SK-N-SH treated with all-trans-retinoic acid at 6 μM for 48 hours (cell line): ENCODE measurements at regions not wholly inside any gene's neighbourhood (a gene's known extent, or its start where the extent isn't known, plus 50 kb on each side); places are given as distances from the start of the nearest gene placed in this dataset.

ENCODE experiments used
- ARNTL ChIP-seq: fragments of 450-650 bp; formaldehyde crosslinking; IDR thresholded peaks from 2 replicates; pipeline ENCODE4 v1.5.0; 2020; ENCODE audit warnings: low read depth, mild to moderate bottlenecking, moderate library complexity, borderline replicate concordance
- BACH2 ChIP-seq: fragments of 250-450 bp; sonication (Bioruptor Pico); IDR thresholded peaks from 2 replicates; pipeline ENCODE4 v1.9.0; 2021; ENCODE audit warnings: mild to moderate bottlenecking, borderline replicate concordance
- OSR1 ChIP-seq: fragments of 250-450 bp; sonication (Bioruptor Pico); IDR thresholded peaks from 2 replicates; pipeline ENCODE4 v1.8.0; 2022; ENCODE audit warnings: moderate library complexity, mild to moderate bottlenecking, inconsistent platforms
- PATZ1 ChIP-seq: fragments of 250-450 bp; sonication (Bioruptor Pico); IDR thresholded peaks from 2 replicates; pipeline ENCODE4 v1.8.0; 2020; ENCODE audit warnings: mild to moderate bottlenecking, moderate library complexity, borderline replicate concordance
- POU6F1 ChIP-seq: fragments of 250-450 bp; sonication (Bioruptor Pico); IDR thresholded peaks from 2 replicates; pipeline ENCODE4 v1.8.0; 2021; ENCODE audit warnings: low read depth, mild to moderate bottlenecking, moderate library complexity, borderline replicate concordance
- ZC3H10 ChIP-seq: fragments of 250-450 bp; sonication (Bioruptor Pico); IDR thresholded peaks from 2 replicates; pipeline ENCODE4 v1.5.1; 2021; ENCODE audit warnings: mild to moderate bottlenecking, moderate library complexity
- ZFP3 ChIP-seq: fragments of 250-450 bp; sonication (Bioruptor Pico); IDR thresholded peaks from 2 replicates; pipeline ENCODE4 v1.5.0; 2020; ENCODE audit warnings: mild to moderate bottlenecking, moderate library complexity
- ZFP30 ChIP-seq: fragments of 450-650 bp; formaldehyde crosslinking; IDR thresholded peaks from 2 replicates; pipeline ENCODE4 v1.5.0; 2022; ENCODE audit warnings: mild to moderate bottlenecking, moderate library complexity

GRCh38 chr1:58903514-58904298 is 119.9 kb upstream of the JUN start:
- TF ChIP-seq ZFP3 (CRISPR knock-in tag), result no peak
- TF ChIP-seq ARNTL (CRISPR knock-in tag), result no peak
- TF ChIP-seq ZFP30 (CRISPR knock-in tag), result no peak
- no peak for TF ChIP-seq ZC3H10 (CRISPR knock-in tag)
- no peak for TF ChIP-seq POU6F1 (CRISPR knock-in tag)
- no peak for TF ChIP-seq BACH2 (CRISPR knock-in tag)
- 0 out of 2 replicates have a peak, but pooled peaks have one; percentile 26 for TF ChIP-seq PATZ1
- TF ChIP-seq OSR1, result no peak
